CD14-positive monocyte (primary cell): ENCODE measurements at regions not wholly inside any gene's neighbourhood (a gene's known extent, or its start where the extent isn't known, plus 50 kb on each side); places are given as distances from the start of the nearest gene placed in this dataset.
A peak's percentile ranks its signal among the peaks of the same experiment; 100 is the strongest.

Experiments
- DNase-seq, 3 donors: peaks; one replicate each; pipeline ENCODE4 v3.0.0-alpha.2; 2011 to 2022
- H2AFZ ChIP-seq: 2 replicates; pipeline ENCODE4 v1.6.0; 2012; ENCODE audit warnings: mild to moderate bottlenecking, low read depth, low read length, inconsistent platforms; ENCODE audit not compliant: insufficient read depth, poor library complexity, severe bottlenecking
- H3K27ac ChIP-seq, 2 donors: 1 replicate in 1 of 2; 2 replicates in 1 of 2; pipeline ENCODE4 v1.5.1; 2012 to 2013; ENCODE audit warnings: low read length in 2 of 2, control low read depth in 1 of 2, inconsistent platforms in 1 of 2, low read depth in 1 of 2, mild to moderate bottlenecking in 1 of 2
- H3K27me3 ChIP-seq, 2 donors: one replicate each; pipeline versions ENCODE4 v1.6.0 to v1.6.1; 2011 to 2013; ENCODE audit warnings: low read length in 2 of 2; ENCODE audit not compliant: control insufficient read depth in 2 of 2, insufficient read depth in 2 of 2
- H3K36me3 ChIP-seq, 2 donors: replicated peaks in 1 of 2; 1 replicate in 1 of 2; 2 replicates in 1 of 2; pipeline versions ENCODE4 v1.5.1 to v1.6.1; 2012 to 2013; ENCODE audit warnings: low read length in 2 of 2, control low read depth in 1 of 2, inconsistent platforms in 1 of 2, mild to moderate bottlenecking in 1 of 2; ENCODE audit not compliant: insufficient read depth in 2 of 2, control insufficient read depth in 1 of 2
- H3K4me1 ChIP-seq, 2 donors: 1 replicate in 1 of 2; 2 replicates in 1 of 2; pipeline versions ENCODE4 v1.5.1 to v1.6.1; 2012 to 2013; ENCODE audit warnings: low read length in 2 of 2, control low read depth in 1 of 2, inconsistent platforms in 1 of 2, mild to moderate bottlenecking in 1 of 2, moderate library complexity in 1 of 2; ENCODE audit not compliant: insufficient read depth in 2 of 2, control insufficient read depth in 1 of 2
- H3K4me2 ChIP-seq: replicated peaks from 2 replicates; pipeline ENCODE3; 2012; ENCODE audit warnings: low read length, moderate library complexity, mild to moderate bottlenecking; ENCODE audit not compliant: poor library complexity, severe bottlenecking; ENCODE audit errors: extremely low read depth
- H3K4me3 ChIP-seq, 3 experiments: fragments of 200-600 bp in 1 of 3; sonication (generic) in 1 of 3; replicated peaks in 1 of 3; 1 replicate in 2 of 3; 2 replicates in 1 of 3; pipeline ENCODE4 v1.5.1; 2011 to 2013; ENCODE audit warnings: low read length in 3 of 3, mild to moderate bottlenecking in 3 of 3, control low read depth in 2 of 3, low read depth in 2 of 3, inconsistent platforms in 1 of 3, moderate library complexity in 1 of 3
- H3K79me2 ChIP-seq: 2 replicates; pipeline ENCODE4 v1.6.0; 2012; ENCODE audit warnings: mild to moderate bottlenecking, control low read depth, inconsistent platforms, low read length, moderate library complexity; ENCODE audit not compliant: insufficient read depth
- H3K9ac ChIP-seq: 2 replicates; pipeline ENCODE4 v1.6.0; 2017; ENCODE audit warnings: low read length, mild to moderate bottlenecking; ENCODE audit not compliant: insufficient read depth, poor library complexity, severe bottlenecking
- H3K9me3 ChIP-seq, 2 donors: replicated peaks in 1 of 2; 1 replicate in 1 of 2; 2 replicates in 1 of 2; pipeline versions ENCODE4 v1.5.1 to v1.6.1; 2012 to 2013; ENCODE audit warnings: low read length in 2 of 2, control low read depth in 1 of 2; ENCODE audit not compliant: control insufficient read depth in 1 of 2, insufficient read depth in 1 of 2
- H4K20me1 ChIP-seq: 2 replicates; pipeline ENCODE4 v1.6.0; 2012; ENCODE audit warnings: mild to moderate bottlenecking, low read length, control low read depth, moderate library complexity; ENCODE audit not compliant: insufficient read depth
- H3K27ac Mint-ChIP-seq, 7 donors: one replicate each; pipeline ENCODE4 v1.8.0; 2020; ENCODE audit warnings: mild to moderate bottlenecking in 7 of 7, mixed read lengths in 7 of 7, moderate library complexity in 6 of 7, inconsistent platforms in 2 of 7
- H3K27me3 Mint-ChIP-seq, 3 donors: one replicate each; pipeline ENCODE4 v1.8.0; 2021 to 2022; ENCODE audit warnings: low read depth in 3 of 3, mild to moderate bottlenecking in 3 of 3, mixed read lengths in 3 of 3, moderate library complexity in 3 of 3, inconsistent platforms in 1 of 3
- H3K36me3 Mint-ChIP-seq, 2 donors: one replicate each; pipeline ENCODE4 v1.8.0; 2020; ENCODE audit warnings: mixed read lengths in 2 of 2, inconsistent platforms in 1 of 2, mild to moderate bottlenecking in 1 of 2
- H3K4me1 Mint-ChIP-seq: one replicate; pipeline ENCODE4 v1.8.0; 2020; ENCODE audit warnings: mild to moderate bottlenecking, mixed read lengths
- H3K4me3 Mint-ChIP-seq, 2 donors: one replicate each; pipeline ENCODE4 v1.8.0; 2020; ENCODE audit warnings: mild to moderate bottlenecking in 2 of 2, mixed read lengths in 2 of 2, moderate library complexity in 1 of 2
- H3K9me3 Mint-ChIP-seq, 7 donors: one replicate each; pipeline ENCODE4 v1.8.0; 2020 to 2022; ENCODE audit warnings: mixed read lengths in 7 of 7, mild to moderate bottlenecking in 6 of 7, moderate library complexity in 6 of 7, inconsistent platforms in 2 of 7
- CTCF ChIP-seq: fragments of 200-600 bp; IDR thresholded peaks from one replicate; pipeline ENCODE4 v1.8.0; 2022; ENCODE audit warnings: antibody characterized with exemption, mild to moderate bottlenecking
- WGBS: methylation state at CpG from one replicate; pipeline ENCODE4 v1.1.5; 2013; ENCODE audit warnings: missing lambda C conversion rate; ENCODE audit not compliant: insufficient coverage; 5-methylcytosine and 5-hydroxymethylcytosine counted together
- intact Hi-C, 2 donors: fragments of 100-400 bp; cut with micrococcal nuclease; formaldehyde crosslinking; loops; one replicate each; pipeline versions ENCODE4 v1.15.0 to v1.15.1; 2023

GRCh38 chr20:59493926-59494325 is 110.4 kb upstream of the PHACTR3 start:
- WGBS = 86% methylated on average over 5 of the region's 5 CpGs
- Histone ChIP-seq H3K9me3 (no peaks in the 10 kb centered on the region), H3K36me3 (no peaks in the 10 kb centered on the region), H2AFZ (no peak overlapping the region), H3K79me2 (no peaks in the 10 kb centered on the region), H3K27me3 (no peaks in the 10 kb centered on the region), H3K4me1 (no peaks in the 10 kb centered on the region), H3K9ac (no peak overlapping the region), H3K4me3 (no peak overlapping the region), H3K27ac (no peak overlapping the region), H4K20me1 (no peaks in the 10 kb centered on the region), H3K4me2 (no peak overlapping the region)
- DNase-seq = no peak
- intact Hi-C loops = loop anchor here in 1 of 2 donors (10.0 kb wide), 1 partner anchor 629 kb away; no protein-coding TSS in a partner anchor
- no peak for TF ChIP-seq CTCF
- Mint-ChIP-seq H3K4me1 (no peaks in the 10 kb centered on the region), H3K9me3 (peaks cover 0 to 2% (median 0%) of the 10 kb centered on the region in 7 donors), H3K27ac (no peak overlapping the region), H3K27me3 (peaks cover 2 to 11% (median 8%) of the 10 kb centered on the region in 3 donors), H3K36me3 (no peaks in the 10 kb centered on the region), H3K4me3 (peak overlapping the region in 1 of 2 donors; percentile 6)

- Mint-ChIP-seq H3K4me1 (no peaks in the 10 kb centered on the region), H3K9me3 (peaks cover 0 to 7% (median 4%) of the 10 kb centered on the region in 7 donors), H3K27ac (no peak overlapping the region), H3K4me3 (no peak overlapping the region), H3K36me3 (no peaks in the 10 kb centered on the region), H3K27me3 (peaks cover 0 to 14% (median 11%) of the 10 kb centered on the region in 3 donors)
- Histone ChIP-seq H3K4me3 (no peak overlapping the region), H3K27ac (no peak overlapping the region), H3K9ac (no peak overlapping the region), H4K20me1 (no peaks in the 10 kb centered on the region), H3K4me2 (no peak overlapping the region), H2AFZ (no peak overlapping the region), H3K27me3 (peaks cover 0 to 2% of the 10 kb centered on the region in 2 donors), H3K9me3 (no peaks in the 10 kb centered on the region), H3K79me2 (no peaks in the 10 kb centered on the region), H3K36me3 (no peaks in the 10 kb centered on the region), H3K4me1 (no peaks in the 10 kb centered on the region)
- WGBS = no CpG with 5 or more reads among the region's 8 CpGs
- DNase-seq = no peak
- TF ChIP-seq CTCF = no peak
- intact Hi-C loops = loop anchor here in 1 of 2 donors (10.0 kb wide), 1 partner anchor 630 kb away; no protein-coding TSS in a partner anchor
Observed at GRCh38 chr20:59495166-59495565, 109.2 kb upstream of the PHACTR3 start.
